Endothelial cell of umbilical vein (primary cell): ENCODE measurements at regions not wholly inside any gene's neighbourhood (a gene's known extent, or its start where the extent isn't known, plus 50 kb on each side); places are given as distances from the start of the nearest gene placed in this dataset.

ENCODE experiments used
- BruUV-seq: library from RNA; stranded (reverse); fragments of 400-500 nt; replicated peaks from 2 replicates; lab custom pipeline; 2021; lab: Mats Ljungman, UMichigan
- CTCF ChIA-PET: fragments of 300-600, 350-600 bp; sonication (Branson Sonifier 250); formaldehyde crosslinking; loops from one replicate; lab custom pipeline; 2021; ENCODE audit warnings: antibody characterized with exemption, inconsistent platforms; lab: Charles Lee
- POLR2A ChIA-PET: fragments of 300-600, 350-600 bp; sonication (Branson Sonifier 250); formaldehyde crosslinking; loops from one replicate; lab custom pipeline; 2021; ENCODE audit warnings: antibody characterized with exemption, inconsistent platforms; lab: Charles Lee
- DNase-seq: peaks from one replicate; pipeline ENCODE4 v3.0.0-alpha.2; 2011; ENCODE audit warnings: low read depth, low spot score
- FAIRE-seq: peaks from 2 replicates; lab custom pipeline; 2011; peaks lifted over from hg19 to GRCh38; lab: Jason Lieb, UNC
- H2AFZ ChIP-seq: 2 replicates; pipeline ENCODE4 v1.6.0; 2012; ENCODE audit warnings: low read depth, low read length, control low read depth, inconsistent platforms
- H3K27ac ChIP-seq: 2 replicates; pipeline ENCODE4 v1.5.1; 2011; ENCODE audit warnings: low read depth, mild to moderate bottlenecking, control low read depth, low read length, moderate library complexity; ENCODE audit not compliant: insufficient read depth
- H3K27me3 ChIP-seq, 2 experiments: 2 replicates each; pipeline versions ENCODE4 v1.6.0 to v1.6.1; 2011; ENCODE audit warnings: low read length in 2 of 2, mixed read lengths in 1 of 2; ENCODE audit not compliant: control insufficient read depth in 2 of 2, insufficient read depth in 2 of 2
- H3K36me3 ChIP-seq, 2 experiments: 2 replicates in 1 of 2; 3 replicates in 1 of 2; pipeline ENCODE4 v1.5.1; 2011; ENCODE audit warnings: low read length in 2 of 2, mild to moderate bottlenecking in 1 of 2, moderate library complexity in 1 of 2; ENCODE audit not compliant: control insufficient read depth in 2 of 2, insufficient read depth in 2 of 2; ENCODE audit errors: extremely low read depth in 1 of 2
- H3K4me1 ChIP-seq: 3 replicates; pipeline ENCODE4 v1.5.1; 2011; ENCODE audit warnings: mild to moderate bottlenecking, low read length; ENCODE audit not compliant: control insufficient read depth, insufficient read depth; ENCODE audit errors: extremely low read depth
- H3K4me2 ChIP-seq: 2 replicates; pipeline ENCODE4 v1.6.1; 2011; ENCODE audit warnings: low read length, control low read depth, mixed read lengths; ENCODE audit not compliant: insufficient read depth
- H3K4me3 ChIP-seq, 3 experiments: fragments of 200-600 bp in 1 of 3; sonication (generic), shearing (Covaris generic) in 1 of 3; replicated peaks in 1 of 3; 2 replicates each; pipeline ENCODE4 v1.5.1; 2011 to 2016; ENCODE audit warnings: control low read depth in 3 of 3, low read length in 3 of 3, mild to moderate bottlenecking in 2 of 3, inconsistent platforms in 1 of 3, low read depth in 1 of 3, moderate library complexity in 1 of 3; ENCODE audit not compliant: insufficient read depth in 1 of 3
- H3K79me2 ChIP-seq: 2 replicates; pipeline ENCODE4 v1.6.0; 2012; ENCODE audit warnings: low read length, inconsistent platforms; ENCODE audit not compliant: control insufficient read depth, insufficient read depth
- H3K9ac ChIP-seq: replicated peaks from 2 replicates; pipeline ENCODE3; 2011; ENCODE audit warnings: low read length, control low read depth; ENCODE audit not compliant: insufficient read depth; ENCODE audit errors: extremely low read depth
- H3K9me1 ChIP-seq: replicated peaks from 3 replicates; pipeline ENCODE4 v1.6.0; 2011; ENCODE audit warnings: mild to moderate bottlenecking, low read length; ENCODE audit not compliant: control insufficient read depth, insufficient read depth; ENCODE audit errors: extremely low read depth
- H3K9me3 ChIP-seq: replicated peaks from 2 replicates; pipeline ENCODE4 v1.5.1; 2012; ENCODE audit warnings: low read length, inconsistent platforms; ENCODE audit not compliant: control insufficient read depth, insufficient read depth
- H4K20me1 ChIP-seq: replicated peaks from 2 replicates; pipeline ENCODE3; 2011; ENCODE audit warnings: mild to moderate bottlenecking, low read length; ENCODE audit not compliant: control insufficient read depth, insufficient read depth; ENCODE audit errors: extremely low read depth
- EZH2 ChIP-seq: IDR thresholded peaks from 2 replicates; pipeline ENCODE4 v1.6.1; 2012; ENCODE audit warnings: borderline replicate concordance, low read depth, mild to moderate bottlenecking, moderate library complexity, low read length, inconsistent platforms; ENCODE audit not compliant: severe bottlenecking
- FOS ChIP-seq: IDR thresholded peaks from 2 replicates; pipeline ENCODE4 v1.6.1; 2011; ENCODE audit warnings: mild to moderate bottlenecking, low read length, moderate library complexity, borderline replicate concordance; ENCODE audit not compliant: insufficient read depth
- GATA2 ChIP-seq: IDR thresholded peaks from 2 replicates; pipeline ENCODE4 v1.7.0; 2011; ENCODE audit warnings: low read depth, mild to moderate bottlenecking, moderate library complexity, mixed read lengths, low read length; ENCODE audit not compliant: insufficient read length, insufficient read depth
- JUN ChIP-seq: IDR thresholded peaks from 2 replicates; pipeline ENCODE4 v1.6.1; 2011; ENCODE audit warnings: borderline replicate concordance, low read depth; ENCODE audit not compliant: insufficient read length, insufficient read depth
- MYC ChIP-seq: IDR thresholded peaks from one replicate; pipeline ENCODE4 v1.6.1; 2011; ENCODE audit warnings: mild to moderate bottlenecking, low read depth, low read length
- POLR2A ChIP-seq: IDR thresholded peaks from 2 replicates; pipeline ENCODE4 v1.6.1; 2012; ENCODE audit warnings: low read depth, mild to moderate bottlenecking, control low read depth, low read length
- POLR2AphosphoS5 ChIP-seq: IDR thresholded peaks from 2 replicates; pipeline ENCODE4 v1.6.1; 2012; ENCODE audit warnings: low read depth, mild to moderate bottlenecking, control low read depth, low read length, moderate library complexity; ENCODE audit not compliant: insufficient read depth
- dilution Hi-C: fragments of 300-500 bp; cut with MboI; formaldehyde crosslinking; loops from one replicate; pipeline ENCODE4 v1.15.0; 2019; ENCODE audit warnings: low sequenced_read_pairs; ENCODE audit not compliant: extremely low pct_ligation_motif_present
- intact Hi-C: fragments of 100-400 bp; cut with micrococcal nuclease; formaldehyde crosslinking; loops from one replicate; pipeline ENCODE4 v1.10.0; 2022
- TF ChIP-seq, protein P1 (sequence below), 2 donors: IDR thresholded peaks; 1 replicate in 1 of 2; 2 replicates in 1 of 2; pipeline ENCODE4 v1.5.1; 2011; ENCODE audit warnings: low read length in 2 of 2, mild to moderate bottlenecking in 2 of 2, moderate library complexity in 2 of 2, control low read depth in 1 of 2, inconsistent platforms in 1 of 2, low read depth in 1 of 2; ENCODE audit not compliant: insufficient read depth in 1 of 2; ENCODE audit errors: extremely low read depth in 1 of 2
- TF ChIP-seq, protein P2 (sequence below): IDR thresholded peaks from 2 replicates; pipeline ENCODE4 v1.6.1; 2011; ENCODE audit not compliant: insufficient read depth, insufficient read length

DNA sequence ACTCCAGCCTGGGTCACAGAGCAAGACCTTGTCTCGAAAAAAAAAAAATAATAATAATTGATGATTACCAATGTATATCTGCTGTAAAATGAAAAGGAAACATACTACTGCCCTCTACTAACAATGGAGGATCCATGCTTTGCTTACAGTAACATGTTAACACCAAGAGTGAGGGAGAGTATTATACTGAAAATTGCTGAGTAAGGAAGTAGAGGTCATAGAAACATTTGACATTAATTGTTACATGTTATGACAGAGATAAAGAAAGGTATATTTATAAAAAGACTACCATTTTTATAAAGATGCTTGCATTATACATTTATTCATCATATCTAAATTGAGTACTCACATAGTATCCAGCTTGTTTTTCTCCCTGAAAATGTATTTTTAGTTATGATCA lies 1989.8 kb upstream of the TENM3 start:
- intact Hi-C loops, result no loop called here
- POLR2A ChIA-PET, result no interaction called here
- FAIRE-seq (no peak), DNase-seq (no peak)
- Histone ChIP-seq H3K27me3 (no peaks in the 10 kb centered on the region), H3K4me3 (no peak overlapping the region), H2AFZ (no peak overlapping the region), H3K27ac (no peak overlapping the region), H3K9ac (no peak overlapping the region), H3K36me3 (no peaks in the 10 kb centered on the region), H3K9me3 (no peaks in the 10 kb centered on the region), H3K4me2 (no peak overlapping the region), H3K79me2 (no peaks in the 10 kb centered on the region), H3K9me1 (no peaks in the 10 kb centered on the region), H4K20me1 (no peaks in the 10 kb centered on the region), H3K4me1 (no peaks in the 10 kb centered on the region)
- TF ChIP-seq GATA2 (no peak), FOS (no peak), POLR2A (no peak), MYC (no peak), POLR2AphosphoS5 (no peak), EZH2 (no peak), JUN (no peak)
- TF ChIP-seq, protein P1, sequence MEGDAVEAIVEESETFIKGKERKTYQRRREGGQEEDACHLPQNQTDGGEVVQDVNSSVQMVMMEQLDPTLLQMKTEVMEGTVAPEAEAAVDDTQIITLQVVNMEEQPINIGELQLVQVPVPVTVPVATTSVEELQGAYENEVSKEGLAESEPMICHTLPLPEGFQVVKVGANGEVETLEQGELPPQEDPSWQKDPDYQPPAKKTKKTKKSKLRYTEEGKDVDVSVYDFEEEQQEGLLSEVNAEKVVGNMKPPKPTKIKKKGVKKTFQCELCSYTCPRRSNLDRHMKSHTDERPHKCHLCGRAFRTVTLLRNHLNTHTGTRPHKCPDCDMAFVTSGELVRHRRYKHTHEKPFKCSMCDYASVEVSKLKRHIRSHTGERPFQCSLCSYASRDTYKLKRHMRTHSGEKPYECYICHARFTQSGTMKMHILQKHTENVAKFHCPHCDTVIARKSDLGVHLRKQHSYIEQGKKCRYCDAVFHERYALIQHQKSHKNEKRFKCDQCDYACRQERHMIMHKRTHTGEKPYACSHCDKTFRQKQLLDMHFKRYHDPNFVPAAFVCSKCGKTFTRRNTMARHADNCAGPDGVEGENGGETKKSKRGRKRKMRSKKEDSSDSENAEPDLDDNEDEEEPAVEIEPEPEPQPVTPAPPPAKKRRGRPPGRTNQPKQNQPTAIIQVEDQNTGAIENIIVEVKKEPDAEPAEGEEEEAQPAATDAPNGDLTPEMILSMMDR (IDR thresholded peaks at IDR 0.05; ENCODE audit: extremely low read depth in 1 of 2, insufficient read depth in 1 of 2, low read depth in 1 of 2, low read length in 2 of 2), result no peak
- TF ChIP-seq, protein P2, sequence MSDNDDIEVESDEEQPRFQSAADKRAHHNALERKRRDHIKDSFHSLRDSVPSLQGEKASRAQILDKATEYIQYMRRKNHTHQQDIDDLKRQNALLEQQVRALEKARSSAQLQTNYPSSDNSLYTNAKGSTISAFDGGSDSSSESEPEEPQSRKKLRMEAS, result no peak
- dilution Hi-C loops, result no loop called here
- BruUV-seq, result no TSS peak
- CTCF ChIA-PET, result no interaction called here
